ENCODE measurements at regions not wholly inside any gene's neighbourhood (a gene's known extent, or its start where the extent isn't known, plus 50 kb on each side); places are given as distances from the start of the nearest gene placed in this dataset.

- no peak for DNase-seq (ENCODE audit: unreplicated experiment)
- ChIA-PET POLR2A (no interaction called here), CTCF (no interaction called here)
- Mint-ChIP-seq H3K4me3 (ENCODE audit: unreplicated experiment) (no peak overlapping the region), H3K36me3 (ENCODE audit: insufficient read depth, unreplicated experiment) (no peaks in the 10 kb centered on the region), H3K4me1 (ENCODE audit: insufficient read depth, unreplicated experiment) (no peaks in the 10 kb centered on the region), H3K27ac (ENCODE audit: low read depth, unreplicated experiment) (no peak overlapping the region), H3K27me3 (ENCODE audit: insufficient read depth, unreplicated experiment) (peaks cover 37% of the 10 kb centered on the region), H3K9me3 (ENCODE audit: unreplicated experiment) (peaks cover 13% of the 10 kb centered on the region)
- no TSS peak for BruUV-seq (replicated peaks)
- intact Hi-C loops (cut with micrococcal nuclease): no loop called here
- TF ChIP-seq CTCF (IDR thresholded peaks at IDR 0.05; ENCODE audit: unreplicated experiment): no peak
Observed at GRCh38 chr17:73698966-73699365, 54.7 kb upstream of the SDK2 start.

- CTCF ChIA-PET: interaction anchor here (0.7 to 1.2 kb wide), 2 partner anchors 8 to 695 kb away, joined by 4 to 6 read pairs; no protein-coding TSS in a partner anchor
- Mint-ChIP-seq H3K36me3 (ENCODE audit: insufficient read depth, unreplicated experiment) (no peaks in the 10 kb centered on the region), H3K9me3 (ENCODE audit: unreplicated experiment) (peaks cover 8% of the 10 kb centered on the region), H3K4me3 (ENCODE audit: unreplicated experiment) (no peak overlapping the region), H3K27me3 (ENCODE audit: insufficient read depth, unreplicated experiment) (peaks cover 32% of the 10 kb centered on the region), H3K4me1 (ENCODE audit: insufficient read depth, unreplicated experiment) (no peaks in the 10 kb centered on the region), H3K27ac (ENCODE audit: low read depth, unreplicated experiment) (no peak overlapping the region)
- TF ChIP-seq CTCF (IDR thresholded peaks at IDR 0.05; ENCODE audit: unreplicated experiment): no peak
- intact Hi-C loops (cut with micrococcal nuclease): no loop called here
- POLR2A ChIA-PET: interaction anchor here (0.9 kb wide), 1 partner anchor 45 kb away, joined by 3 read pairs; no protein-coding TSS in a partner anchor
- no TSS peak for BruUV-seq (replicated peaks)
- DNase-seq (ENCODE audit: unreplicated experiment): no peak
Observed at GRCh38 chr17:73701701-73702100, 57.5 kb upstream of the SDK2 start.

- H3K27ac Mint-ChIP-seq (ENCODE audit: low read depth, unreplicated experiment): no peak overlapping the region
- no peak for TF ChIP-seq CTCF (IDR thresholded peaks at IDR 0.05; ENCODE audit: unreplicated experiment)
- peaks cover 26% of the 10 kb centered on the region for H3K27me3 Mint-ChIP-seq (ENCODE audit: insufficient read depth, unreplicated experiment)
- no peaks in the 10 kb centered on the region for H3K4me1 Mint-ChIP-seq (ENCODE audit: insufficient read depth, unreplicated experiment)
- no peak for DNase-seq (ENCODE audit: unreplicated experiment)
- no peaks in the 10 kb centered on the region for H3K36me3 Mint-ChIP-seq (ENCODE audit: insufficient read depth, unreplicated experiment)
- no peak overlapping the region for H3K4me3 Mint-ChIP-seq (ENCODE audit: unreplicated experiment)
- no TSS peak for BruUV-seq (replicated peaks)
- CTCF ChIA-PET: no interaction called here
- POLR2A ChIA-PET: no interaction called here
- H3K9me3 Mint-ChIP-seq (ENCODE audit: unreplicated experiment): peaks cover 6% of the 10 kb centered on the region
- intact Hi-C loops (cut with micrococcal nuclease): no loop called here
Observed at GRCh38 chr17:73703192-73703591, 58.9 kb upstream of the SDK2 start.

- CTCF ChIA-PET: no interaction called here
- intact Hi-C loops (cut with micrococcal nuclease): no loop called here
- no peaks in the 10 kb centered on the region for H3K4me1 Mint-ChIP-seq (ENCODE audit: insufficient read depth, unreplicated experiment)
- no peak overlapping the region for H3K4me3 Mint-ChIP-seq (ENCODE audit: unreplicated experiment)
- BruUV-seq (replicated peaks): no TSS peak
- peaks cover 33% of the 10 kb centered on the region for H3K27me3 Mint-ChIP-seq (ENCODE audit: insufficient read depth, unreplicated experiment)
- H3K9me3 Mint-ChIP-seq (ENCODE audit: unreplicated experiment): peaks cover 6% of the 10 kb centered on the region
- POLR2A ChIA-PET: no interaction called here
- TF ChIP-seq CTCF (IDR thresholded peaks at IDR 0.05; ENCODE audit: unreplicated experiment): no peak
- H3K36me3 Mint-ChIP-seq (ENCODE audit: insufficient read depth, unreplicated experiment): no peaks in the 10 kb centered on the region
- no peak overlapping the region for H3K27ac Mint-ChIP-seq (ENCODE audit: low read depth, unreplicated experiment)
- no peak for DNase-seq (ENCODE audit: unreplicated experiment)
Observed at GRCh38 chr17:73703917-73704316, 59.7 kb upstream of the SDK2 start.
